HuH-7.5 (cell line): ENCODE measurements at regions not wholly inside any gene's neighbourhood (a gene's known extent, or its start where the extent isn't known, plus 50 kb on each side); places are given as distances from the start of the nearest gene placed in this dataset.

Experiments
- DNase-seq: peaks from one replicate; pipeline ENCODE4 v3.0.0; 2011; ENCODE audit warnings: low spot score

DNA sequence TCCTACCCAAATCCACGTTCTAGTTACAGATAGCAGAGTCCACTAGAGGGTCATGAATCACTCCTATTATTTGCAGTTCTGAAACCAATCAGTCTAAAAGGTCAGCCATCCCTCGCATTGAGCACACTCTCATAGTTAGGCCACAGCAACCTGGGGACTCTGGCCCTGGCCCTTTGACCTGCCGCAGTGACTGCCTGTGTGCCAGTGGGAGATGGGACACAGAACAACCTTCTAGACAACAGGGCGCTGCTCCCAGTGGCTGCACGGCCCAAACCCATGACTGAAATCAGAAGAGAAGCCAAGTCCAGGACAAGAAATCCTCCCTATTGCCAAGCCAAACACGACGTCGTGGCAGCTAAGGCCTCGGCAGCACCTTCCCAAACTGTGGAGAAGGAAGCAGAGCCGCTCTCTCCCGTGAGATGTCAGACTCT is 158.5 kb downstream of the HERPUD2 start:
- DNase-seq, result no peak

DNA sequence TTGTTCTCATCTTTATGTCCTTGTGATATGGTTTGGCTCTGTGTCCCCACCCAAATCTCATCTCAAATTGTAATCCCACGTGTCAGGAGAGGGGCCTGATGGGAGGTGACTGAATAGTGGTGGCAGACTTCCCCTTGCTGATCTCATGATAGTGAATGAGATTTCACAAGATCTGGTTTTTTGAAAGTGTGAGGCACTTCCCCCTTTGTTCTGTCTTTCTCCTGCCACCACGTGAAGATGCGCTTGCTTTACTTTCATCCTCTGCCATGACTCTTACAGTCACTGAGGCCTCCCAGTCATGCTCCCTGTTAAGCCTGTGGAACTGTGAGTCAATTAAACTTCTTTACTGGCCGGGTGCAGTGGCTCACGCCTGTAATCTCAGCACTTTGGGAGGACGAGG is 161.0 kb downstream of the HERPUD2 start:
- DNase-seq, result no peak

GRCh38 chr7:35530124-35531109 is 164.5 kb downstream of the HERPUD2 start:
- DNase-seq, result no peak

DNA sequence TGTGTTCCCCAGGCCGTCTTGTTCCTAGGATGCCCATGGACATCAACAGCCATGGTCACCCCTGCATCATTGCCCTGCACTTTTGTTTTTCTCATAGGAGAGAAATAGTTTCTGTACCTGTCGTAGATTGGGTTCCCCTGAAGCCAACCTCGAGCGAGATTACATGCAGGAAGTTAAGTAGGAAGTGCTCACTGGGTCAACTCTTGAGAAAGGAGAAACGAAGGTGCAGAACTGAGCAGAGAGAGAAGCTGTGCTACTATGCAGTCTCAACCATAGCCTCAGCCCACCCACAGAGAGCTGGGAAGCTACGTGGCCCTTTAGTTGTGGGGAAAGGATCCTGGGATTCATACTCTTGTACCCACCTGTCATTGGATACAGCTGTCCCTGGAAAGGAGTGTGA is 165.2 kb downstream of the HERPUD2 start:
- DNase-seq, result no peak

DNA sequence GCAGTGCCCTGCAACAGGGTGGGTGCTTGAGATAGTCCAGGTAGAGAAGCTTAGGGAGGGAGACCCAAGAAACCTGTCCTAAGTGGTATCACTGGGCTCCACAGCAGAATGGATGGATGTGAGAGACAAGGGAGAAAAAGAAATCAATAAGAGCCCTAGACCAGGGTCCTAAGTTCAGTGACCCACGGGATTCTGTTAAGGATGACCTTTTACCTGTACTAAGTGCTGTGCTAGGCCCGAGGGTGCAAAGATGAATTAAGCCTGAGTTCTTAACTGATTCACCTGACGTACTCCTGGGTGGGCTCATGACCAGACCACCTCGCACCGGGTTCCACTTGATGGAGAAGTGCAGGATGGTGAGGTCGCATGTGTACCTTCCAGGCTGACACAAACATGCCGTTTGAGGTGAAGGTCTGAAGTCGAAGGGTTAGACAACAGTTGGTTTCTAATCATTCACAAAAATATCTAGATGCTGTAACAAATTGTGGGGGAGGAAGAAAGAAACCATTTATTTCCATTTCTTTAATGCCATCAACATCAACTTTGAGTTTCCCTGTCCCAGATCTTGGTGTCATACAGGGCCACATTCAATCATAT is 166.5 kb downstream of the HERPUD2 start:
- no peak for DNase-seq

DNA sequence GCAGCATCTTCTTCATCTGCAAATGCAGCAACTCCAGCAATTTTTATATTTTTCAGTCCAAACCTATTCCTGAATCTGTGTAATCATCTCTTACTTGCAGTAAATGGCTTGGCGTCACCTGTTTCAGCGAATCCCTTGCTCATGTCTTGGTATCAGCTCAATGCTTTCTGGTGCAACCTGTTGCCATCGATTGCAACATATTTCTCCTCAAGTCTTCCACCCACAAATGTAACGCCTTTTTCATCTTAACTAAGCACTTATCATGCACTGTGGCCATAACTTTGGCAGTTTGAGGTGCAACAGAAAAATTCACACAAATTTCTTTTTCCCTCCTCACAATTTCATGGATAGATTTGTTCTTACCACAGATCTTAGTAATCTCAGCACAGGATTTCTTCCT is 168.3 kb downstream of the HERPUD2 start:
- no peak for DNase-seq

GRCh38 chr7:35524112-35524804 is 170.7 kb downstream of the HERPUD2 start:
- DNase-seq, result no peak

- no peak for DNase-seq
Observed at GRCh38 chr7:35523292-35523691, 171.6 kb downstream of the HERPUD2 start.

GRCh38 chr7:35522697-35523096 is 172.2 kb downstream of the HERPUD2 start:
- no peak for DNase-seq

DNA sequence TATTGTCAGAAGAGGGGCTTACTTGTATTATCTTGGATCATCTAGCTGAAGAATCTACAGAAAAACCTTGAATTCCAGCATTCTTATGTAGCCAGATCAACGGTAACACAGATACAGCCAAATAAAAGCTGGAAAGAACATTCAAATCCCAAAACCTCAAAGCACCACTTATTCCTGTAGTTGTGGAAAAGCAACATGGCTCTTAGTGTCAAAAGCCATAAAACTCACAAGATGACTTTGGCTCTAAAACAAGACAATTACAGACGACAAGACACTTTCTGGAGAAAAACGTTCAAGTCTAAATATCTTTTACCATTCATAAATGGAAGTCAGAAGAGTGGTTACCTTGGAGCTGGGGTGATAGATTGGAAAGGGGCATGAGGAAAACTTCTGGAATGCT is 173.0 kb downstream of the HERPUD2 start:
- no peak for DNase-seq

- no peak for DNase-seq
Observed at GRCh38 chr7:35520810-35521625, 173.9 kb downstream of the HERPUD2 start.

- peak; percentile 77 for DNase-seq
Observed at GRCh38 chr7:35519971-35520809, 174.7 kb downstream of the HERPUD2 start.

DNA sequence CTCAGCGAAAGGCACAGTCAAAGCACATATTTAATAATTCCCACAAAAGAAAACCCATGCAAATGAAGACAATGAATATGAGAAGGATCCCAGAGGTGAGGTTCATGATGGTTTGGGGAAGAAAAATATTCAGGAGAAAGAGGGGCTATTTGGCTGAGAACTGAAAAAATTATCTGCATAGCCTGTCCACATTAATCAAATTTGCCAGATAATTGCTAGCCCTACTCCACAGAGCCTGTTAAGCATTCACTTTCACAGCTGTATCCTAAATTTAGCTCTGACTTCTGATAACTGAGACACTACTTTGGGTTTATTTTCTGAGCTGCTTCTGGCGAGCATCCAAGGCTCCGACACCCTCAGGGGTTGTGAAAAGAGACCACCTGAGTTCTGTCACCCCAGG is 176.2 kb downstream of the HERPUD2 start:
- DNase-seq, result no peak

- no peak for DNase-seq
Observed at GRCh38 chr7:35516498-35516897, 178.4 kb downstream of the HERPUD2 start.

GRCh38 chr7:35513828-35514227 is 181.1 kb downstream of the HERPUD2 start:
- no peak for DNase-seq

GRCh38 chr7:35513195-35513594 is 181.7 kb downstream of the HERPUD2 start:
- no peak for DNase-seq

GRCh38 chr7:35512716-35513115 is 182.2 kb downstream of the HERPUD2 start:
- DNase-seq, result no peak

- DNase-seq, result no peak
Observed at GRCh38 chr7:35508623-35509400, 186.1 kb downstream of the HERPUD2 start.

GRCh38 chr7:35505066-35505465 is 189.9 kb downstream of the HERPUD2 start:
- DNase-seq, result no peak

DNA sequence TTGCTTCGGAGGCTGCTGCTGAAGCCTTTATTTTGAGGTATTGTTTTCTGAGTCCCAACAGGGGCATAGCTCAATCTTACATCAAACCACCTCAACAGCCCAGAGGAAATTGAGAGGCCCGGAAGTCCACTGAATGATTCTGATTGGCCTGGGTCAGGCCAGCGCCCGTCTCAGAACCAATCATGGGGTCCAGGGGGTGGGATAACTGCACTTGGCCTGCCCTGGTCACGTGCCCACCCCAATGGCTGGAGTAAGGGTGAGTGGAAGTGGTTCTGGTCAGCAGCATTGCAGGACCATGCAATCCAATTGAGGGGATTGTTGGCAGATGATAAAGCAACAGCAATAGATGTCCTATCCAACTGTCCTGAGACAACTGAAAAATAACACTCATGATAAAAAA is 190.6 kb downstream of the HERPUD2 start:
- no peak for DNase-seq
